ENCODE measurements at regions not wholly inside any gene's neighbourhood (a gene's known extent, or its start where the extent isn't known, plus 50 kb on each side); places are given as distances from the start of the nearest gene placed in this dataset.
"Not testable (repeated sequence)": the region's sequence is repeated elsewhere in the genome, so short reads cannot be mapped to it uniquely, and the experiment has no call there.

DNA sequence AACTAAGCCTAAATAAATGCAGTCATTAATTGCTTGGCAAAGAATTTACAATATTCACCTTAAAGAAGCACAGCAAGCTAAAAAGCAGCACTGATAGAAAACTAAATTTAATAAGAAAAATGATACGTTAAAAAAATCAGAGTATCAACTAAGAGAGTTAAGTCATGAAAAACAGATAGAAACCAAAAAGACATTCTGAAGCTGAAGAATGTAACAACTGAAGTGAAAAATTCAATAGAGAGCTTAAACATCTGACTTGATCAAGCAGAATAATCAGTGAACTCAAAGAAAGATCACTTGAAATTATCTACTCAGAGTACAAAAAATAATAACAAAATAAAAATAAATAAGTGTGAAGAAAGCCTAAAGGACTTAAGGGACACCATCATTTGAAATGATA, 588.0 kb upstream of the HS3ST1 start:
- DNase-seq, result no peak

DNA sequence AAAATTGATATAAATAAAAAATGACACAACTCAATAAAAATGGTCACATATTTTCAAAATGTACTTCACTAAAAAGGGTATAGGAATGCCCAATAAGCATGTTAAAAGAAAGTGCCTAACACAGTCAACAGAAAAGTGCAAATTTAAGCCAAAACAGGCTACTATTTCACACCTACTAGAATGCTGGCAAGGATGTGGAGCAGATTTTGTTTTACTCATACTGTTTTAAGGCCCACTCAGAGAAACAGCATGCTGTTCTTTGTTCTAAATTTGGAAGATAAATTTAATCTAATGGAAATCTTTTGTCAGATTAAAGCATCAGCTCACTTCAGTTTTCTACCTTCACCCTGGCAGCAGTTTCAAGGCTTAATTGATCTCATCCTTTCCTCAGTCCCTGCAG, 576.8 kb upstream of the HS3ST1 start:
- DNase-seq, result no peak

DNA sequence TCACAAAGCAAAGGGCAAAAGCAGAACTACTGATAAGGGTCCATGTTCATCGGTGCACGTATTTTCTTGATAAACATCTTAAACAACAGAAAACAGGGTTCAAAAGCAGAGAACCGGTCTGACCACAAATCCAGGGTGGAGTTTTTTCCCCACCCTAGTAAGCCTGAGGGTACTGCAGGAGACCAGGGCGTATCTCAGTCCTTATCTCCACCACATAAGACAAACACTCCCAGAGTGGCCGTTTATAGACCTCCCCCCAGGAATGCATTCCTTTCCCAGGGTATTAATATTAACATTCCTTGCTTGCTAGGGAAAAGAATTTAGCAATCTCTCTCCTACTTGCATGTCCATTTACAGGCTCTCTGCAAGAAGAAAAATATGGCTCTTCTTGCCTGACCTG, 567.9 kb upstream of the HS3ST1 start:
- DNase-seq, result not testable (repeated sequence)

DNA sequence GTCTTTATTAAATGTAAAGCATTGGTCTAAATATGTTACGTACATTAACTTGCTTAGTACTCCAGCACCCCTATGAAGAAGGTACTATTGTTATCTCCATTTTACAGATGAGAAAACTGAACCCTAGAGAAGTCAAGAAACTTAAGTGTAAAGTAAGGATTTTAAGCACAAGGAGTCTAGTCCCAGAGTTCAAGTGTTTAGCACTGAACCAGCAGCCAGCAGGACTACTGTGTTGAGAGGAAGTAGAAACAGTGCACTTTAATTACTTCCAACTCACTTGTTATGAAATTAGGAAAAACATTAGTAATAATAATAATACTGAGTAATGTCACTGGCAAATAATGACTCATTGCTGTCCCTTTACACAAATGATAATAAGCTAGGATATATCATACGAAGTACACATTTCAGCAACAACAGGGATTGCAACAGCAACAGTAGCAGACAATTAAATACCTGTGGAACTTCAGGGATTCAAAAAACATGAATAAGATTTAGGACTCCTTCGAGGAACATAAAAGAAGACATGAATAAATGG, 548.1 kb upstream of the HS3ST1 start:
- DNase-seq, result no peak

DNA sequence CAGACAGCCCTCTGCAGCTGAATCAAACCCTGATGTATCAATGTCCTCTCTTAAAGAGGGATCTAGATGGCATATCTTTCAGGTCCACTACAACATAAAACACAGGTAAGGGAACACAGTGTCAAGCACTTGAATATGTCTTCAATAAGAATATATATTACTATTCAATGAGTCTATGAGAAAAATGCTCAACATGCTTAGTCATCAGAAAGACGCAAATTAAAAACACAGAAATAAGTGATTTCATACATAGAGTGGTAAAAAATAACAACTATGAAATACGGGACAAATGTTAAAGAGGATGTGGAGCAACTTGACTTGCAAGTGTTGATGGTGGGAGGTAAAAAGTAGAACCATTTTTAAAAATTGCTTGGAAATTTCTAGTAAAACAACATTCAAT, 544.6 kb upstream of the HS3ST1 start:
- no peak for DNase-seq

DNA sequence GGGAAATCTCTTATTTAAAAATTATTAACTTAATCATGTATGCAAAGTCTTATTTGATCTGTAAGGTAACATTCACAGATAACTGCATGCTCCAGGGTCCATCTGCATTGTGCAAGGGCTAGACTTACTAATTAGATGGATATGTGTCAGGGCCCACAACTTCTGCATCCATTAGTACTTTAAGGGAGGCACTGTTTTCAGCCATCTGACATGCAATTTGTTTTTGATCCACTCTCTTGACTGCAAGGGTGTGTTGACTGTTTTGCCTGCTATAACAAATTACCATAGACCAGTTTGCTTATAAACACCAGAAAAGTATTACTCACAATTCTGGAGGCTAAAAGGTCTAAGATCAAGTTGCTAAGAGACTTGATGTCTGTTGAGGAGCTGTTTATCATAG, 542.1 kb upstream of the HS3ST1 start:
- DNase-seq, result no peak

DNA sequence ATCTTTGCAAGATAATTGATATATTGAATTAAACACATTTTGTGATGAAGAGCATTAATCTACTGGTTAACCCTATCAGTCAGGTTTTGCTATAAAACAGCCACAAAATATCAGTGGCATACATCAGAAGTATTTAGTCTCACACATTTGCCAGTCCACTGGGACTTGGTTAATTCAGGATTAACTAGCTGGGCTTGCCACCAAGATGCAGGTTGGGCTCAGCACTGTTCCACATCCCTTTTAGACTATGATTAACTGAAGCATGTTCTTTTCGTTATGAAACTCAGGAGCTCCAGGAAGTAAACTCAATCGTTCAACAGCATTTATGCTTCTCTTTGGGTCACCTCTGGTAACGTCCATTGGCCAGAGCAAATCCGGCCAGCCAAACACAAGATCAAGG, 538.1 kb upstream of the HS3ST1 start:
- DNase-seq, result no peak

DNA sequence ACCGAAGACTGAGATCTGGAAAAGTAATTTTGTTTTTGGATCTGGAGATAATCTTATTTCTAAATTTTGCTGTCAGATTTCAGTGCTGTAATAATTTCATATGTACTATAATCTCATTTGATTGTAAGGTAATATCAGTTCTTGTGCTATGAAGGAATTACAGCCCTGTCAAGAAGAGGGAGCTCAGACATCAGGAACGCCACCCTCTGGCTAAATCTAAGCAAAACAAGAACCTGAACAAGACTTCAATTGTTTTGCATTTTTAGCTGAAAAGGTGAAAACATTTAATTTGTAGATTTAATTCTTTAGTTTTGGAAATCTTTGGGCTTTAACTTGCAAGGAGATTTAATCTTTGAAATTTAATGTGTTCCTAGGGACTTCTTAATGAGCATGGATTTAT, 525.4 kb upstream of the HS3ST1 start:
- no peak for DNase-seq

DNA sequence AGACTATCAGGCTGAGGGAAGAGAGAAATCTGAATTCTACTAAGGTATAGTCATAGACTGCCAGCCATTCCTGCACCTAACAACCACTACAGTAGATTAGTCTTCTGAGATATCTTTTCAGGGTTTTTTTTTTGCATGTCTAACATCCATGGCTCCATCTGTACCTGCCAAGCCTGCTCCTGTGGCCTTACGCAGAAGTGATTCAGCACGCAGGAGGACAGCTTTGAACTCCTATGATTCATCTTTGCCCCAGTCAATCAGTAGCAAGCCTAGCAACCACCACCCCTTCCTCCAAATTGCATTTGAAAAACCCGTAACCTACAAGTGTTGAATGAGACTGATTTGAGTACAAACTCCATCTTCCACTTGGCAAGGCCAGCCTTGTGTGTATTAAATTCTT, 520.7 kb upstream of the HS3ST1 start:
- DNase-seq, result no peak

DNA sequence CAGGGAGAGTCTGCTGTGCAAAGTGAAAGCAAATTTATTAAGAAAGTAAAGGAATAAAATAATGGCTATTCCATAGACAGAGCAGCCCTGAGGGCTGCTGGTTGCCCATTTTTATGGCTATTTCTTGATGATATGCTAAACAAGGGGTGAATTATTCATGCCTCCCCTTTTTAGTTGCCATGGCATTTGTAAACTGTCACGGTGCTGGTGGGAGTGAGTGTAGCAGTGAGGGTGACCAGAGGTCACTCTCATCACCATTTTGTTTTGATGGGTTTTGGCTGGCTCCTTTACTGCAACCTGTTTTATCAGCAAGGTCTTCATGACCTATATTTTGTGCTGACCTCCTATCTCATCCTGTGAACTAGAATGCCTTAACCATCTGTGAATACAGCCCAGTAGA, 518.9 kb upstream of the HS3ST1 start:
- not testable (repeated sequence) for DNase-seq

DNA sequence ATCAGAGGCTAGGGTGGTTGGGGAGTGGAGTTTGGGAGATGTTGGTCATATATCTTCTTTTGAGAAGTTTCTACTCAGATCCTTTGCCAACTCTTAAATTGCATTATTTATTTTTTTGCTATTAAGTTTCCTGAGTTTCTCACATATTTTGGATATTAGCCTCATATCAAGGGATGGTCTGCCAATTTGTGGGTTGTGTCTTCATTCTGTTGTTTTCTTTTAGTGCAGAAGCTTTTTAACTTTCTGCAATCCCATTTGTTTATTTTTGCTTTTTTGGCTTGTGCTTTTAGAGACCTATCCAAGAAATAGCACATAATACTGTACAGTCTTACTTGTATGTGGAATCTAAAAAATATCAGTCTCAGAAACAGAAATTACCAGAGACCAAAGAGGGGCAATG, 509.2 kb upstream of the HS3ST1 start:
- no peak for DNase-seq

DNA sequence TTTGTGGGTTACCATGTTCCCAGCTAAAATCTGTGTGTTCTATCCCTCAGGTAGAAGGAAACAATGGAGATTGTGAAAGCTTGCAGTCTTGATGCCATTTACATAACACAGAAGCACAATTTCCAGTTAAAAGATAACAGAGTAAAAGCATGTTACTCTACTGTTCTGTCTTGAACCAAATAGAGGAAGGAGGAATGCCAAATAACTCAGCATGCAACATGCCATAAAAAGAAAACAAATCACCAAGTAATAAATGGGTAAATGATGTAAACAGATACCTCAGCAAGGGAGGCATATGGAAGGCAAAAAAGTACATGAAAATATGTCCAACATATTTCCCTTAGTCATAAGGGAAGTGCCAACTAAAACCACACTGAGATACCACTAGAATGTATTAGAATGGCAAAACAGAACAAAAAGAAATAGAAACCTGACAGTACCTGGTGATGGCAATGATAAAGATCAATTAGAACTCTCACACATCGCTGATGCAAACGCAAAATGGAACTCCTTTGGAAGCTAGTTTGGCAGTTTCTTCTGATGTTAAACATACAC, 502.6 kb upstream of the HS3ST1 start:
- DNase-seq, result no peak

DNA sequence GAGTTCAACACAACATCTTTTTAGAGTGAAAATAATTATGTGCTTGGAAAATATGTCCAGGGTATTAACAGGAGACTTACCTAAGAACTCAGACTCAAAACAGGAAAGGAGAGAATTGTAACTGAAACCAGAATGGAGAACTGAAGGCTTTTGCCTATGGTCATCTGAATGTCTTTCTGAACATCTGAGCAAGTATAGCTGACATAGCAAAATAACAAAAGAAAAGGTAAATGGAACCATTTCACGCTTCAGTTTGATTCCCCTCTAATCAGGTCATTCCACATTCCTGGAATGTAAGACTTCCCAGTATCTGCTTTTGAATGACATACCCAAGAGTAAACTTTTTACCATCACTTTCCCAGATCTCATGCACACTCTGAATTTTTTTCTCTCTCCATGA, 500.4 kb upstream of the HS3ST1 start:
- no peak for DNase-seq

DNA sequence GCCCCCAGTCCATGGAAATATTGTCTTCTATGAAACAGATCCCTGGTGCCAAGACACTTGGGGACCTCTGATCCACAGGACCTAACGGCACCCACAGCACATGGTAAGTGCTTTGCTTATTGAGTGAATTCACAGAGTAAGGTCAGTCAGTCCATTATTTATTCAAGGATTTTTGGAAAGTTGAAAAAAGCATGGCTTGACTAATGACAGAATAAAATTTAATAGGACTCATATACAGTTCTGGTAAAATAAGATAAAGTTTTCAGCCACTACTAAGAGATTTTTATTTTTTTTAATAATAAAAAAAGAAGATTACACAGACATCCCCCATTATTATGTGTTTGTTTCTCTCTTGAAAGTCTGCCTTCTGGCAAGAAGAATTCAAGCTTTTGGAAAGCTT, 490.6 kb upstream of the HS3ST1 start:
- no peak for DNase-seq

DNA sequence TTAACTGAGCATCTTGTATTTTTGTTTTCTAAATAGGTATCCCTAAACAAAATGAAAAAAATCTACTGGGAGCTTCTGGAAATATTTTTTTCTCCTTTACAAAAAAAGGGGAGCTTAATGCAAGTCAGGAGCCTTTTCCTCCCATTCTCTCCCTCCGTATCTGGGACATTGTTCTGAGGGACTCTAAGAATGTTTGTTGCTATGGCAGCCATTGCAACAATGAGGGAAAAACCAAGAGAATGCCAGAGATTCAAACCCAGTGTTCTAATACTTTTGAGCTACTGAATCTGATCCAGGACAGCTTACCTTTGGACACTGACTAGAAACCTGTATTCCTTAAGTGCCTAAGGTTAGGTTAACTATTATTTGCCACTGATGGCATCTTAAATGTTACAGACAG, 485.7 kb upstream of the HS3ST1 start:
- DNase-seq, result no peak

DNA sequence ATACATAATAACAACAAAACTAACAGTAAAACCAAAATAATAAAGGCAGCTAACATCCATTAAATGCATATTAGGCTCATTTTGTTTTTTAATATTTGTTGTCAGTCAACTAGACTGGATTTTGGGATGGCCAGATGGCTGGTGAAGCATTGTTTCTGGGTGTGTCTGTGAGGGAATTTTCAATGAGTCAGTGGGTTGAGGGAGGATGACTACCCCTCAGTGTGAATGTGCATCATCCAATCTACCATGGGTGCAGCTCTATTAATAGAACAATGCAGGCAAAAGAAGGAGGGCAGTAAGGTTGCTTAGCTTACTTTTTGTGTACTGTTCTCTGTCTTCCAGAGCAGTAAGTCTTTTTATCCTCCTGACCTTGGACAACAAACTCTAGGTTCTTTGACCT, 484.2 kb upstream of the HS3ST1 start:
- DNase-seq, result no peak

DNA sequence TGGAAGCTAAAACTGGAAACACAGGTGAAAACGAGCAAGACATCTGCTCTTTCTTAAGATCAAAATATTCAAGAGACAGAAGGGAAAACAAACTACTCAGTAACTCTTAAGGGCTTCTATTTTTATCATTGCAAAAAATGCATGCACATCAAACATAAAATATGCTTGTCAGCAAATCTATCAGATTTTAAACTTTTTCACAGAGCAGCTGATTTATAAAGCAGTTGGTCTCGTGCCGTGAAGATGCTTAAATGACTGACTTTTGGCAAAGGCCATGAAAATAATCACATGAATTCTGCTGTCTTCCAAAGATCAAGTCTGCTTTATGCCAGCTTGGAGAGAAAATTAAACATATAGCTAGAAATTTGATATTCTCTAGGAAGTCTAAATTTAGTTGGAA, 482.1 kb upstream of the HS3ST1 start:
- DNase-seq, result no peak

DNA sequence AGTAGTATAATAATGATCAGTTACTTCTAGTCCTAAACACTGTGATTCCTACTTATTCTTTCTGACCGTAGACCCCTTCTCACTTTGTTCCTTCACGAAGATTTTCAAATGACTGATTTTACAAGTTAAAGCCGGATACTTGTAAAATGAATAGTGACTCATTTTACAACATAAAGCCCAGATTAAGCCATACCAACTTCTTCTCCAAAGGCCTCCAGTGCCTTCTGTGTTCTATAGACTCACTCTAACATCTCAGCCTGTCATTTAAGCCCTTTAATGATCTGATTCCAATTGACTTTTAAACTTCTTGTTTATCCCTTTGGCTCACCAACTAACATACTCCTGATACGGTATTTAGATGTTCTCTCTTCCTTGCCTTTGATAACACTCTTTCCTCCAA, 480.0 kb upstream of the HS3ST1 start:
- DNase-seq, result no peak

DNA sequence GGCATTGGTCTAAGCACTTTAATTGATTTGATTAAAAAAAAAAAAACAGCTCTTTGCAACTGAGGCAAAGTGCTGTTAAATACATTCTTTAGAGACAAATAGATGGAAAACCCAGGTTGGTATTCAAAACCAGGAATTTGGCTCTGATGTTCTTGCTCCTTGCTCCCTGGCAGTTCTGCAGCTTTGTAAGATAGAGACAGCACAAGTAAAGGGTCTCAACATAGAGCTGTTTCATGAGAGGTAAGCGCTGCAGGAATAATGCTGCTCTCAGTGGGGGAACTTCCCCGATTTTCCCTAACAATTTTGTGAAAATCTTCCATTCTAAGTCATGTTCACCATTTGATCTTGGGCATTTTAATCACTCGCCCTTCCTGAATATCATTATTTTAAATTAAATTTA, 479.5 kb upstream of the HS3ST1 start:
- no peak for DNase-seq

DNA sequence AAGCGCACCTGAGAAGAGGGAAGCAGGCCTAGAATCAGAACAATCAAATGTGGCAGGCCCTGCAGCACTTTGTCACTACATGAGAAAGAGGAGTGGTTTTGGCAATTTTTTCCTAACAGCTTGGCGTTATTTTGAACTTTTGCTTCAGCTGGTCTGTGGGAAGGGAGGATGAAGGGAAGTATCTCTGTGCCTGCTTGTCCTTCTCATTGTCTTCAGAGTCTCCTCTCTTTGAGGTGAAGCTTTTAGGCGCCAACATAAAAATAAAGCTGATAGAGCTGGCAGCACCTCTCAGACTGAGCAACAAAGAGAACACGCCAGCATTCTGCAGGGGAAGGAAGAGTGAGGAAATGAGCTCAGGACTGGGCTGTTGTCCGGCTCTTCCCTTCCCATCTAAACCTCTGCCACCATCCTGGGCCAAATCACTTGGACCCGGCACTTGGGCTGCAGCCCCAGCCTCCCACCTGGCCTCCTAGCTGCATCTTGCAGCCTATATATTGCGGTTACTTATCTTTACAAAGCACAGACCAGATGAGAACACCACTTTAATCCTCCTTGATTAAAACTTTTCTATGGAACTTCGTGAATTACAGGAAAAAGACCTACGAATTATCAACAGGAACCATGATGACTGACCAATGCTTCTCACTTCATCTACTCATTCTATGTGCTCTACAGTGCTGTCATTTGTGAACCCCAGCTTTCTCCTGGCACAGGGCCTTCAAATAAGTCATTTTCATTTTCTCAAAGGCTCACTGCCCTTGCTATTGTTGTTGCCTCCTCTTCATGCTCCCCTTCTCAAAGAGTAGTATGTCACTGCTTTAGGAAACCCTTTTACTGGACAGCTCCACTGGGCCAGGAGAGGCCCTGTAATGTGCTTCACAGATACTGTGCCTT, 476.4 kb upstream of the HS3ST1 start:
- no peak for DNase-seq

DNA sequence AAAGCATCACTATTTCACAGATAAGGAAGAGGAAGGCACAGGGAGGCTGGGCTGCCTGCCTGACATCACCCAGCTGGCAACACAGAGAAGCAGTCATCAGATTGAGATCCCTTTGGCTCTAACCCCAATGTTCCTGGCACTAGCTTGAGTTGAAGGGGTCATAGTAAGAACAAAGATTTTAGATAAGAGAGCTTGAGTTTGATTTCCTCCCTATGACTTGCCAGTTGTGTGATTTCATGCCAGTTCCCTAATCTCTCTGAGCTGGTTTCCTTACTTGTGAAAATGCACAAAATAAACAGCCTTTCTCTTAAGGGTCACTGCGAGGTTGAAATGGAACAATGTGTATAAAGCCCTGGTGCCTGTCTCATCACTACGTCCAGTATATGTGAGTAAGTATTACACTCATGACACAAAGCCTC, 475.4 kb upstream of the HS3ST1 start:
- no peak for DNase-seq

DNA sequence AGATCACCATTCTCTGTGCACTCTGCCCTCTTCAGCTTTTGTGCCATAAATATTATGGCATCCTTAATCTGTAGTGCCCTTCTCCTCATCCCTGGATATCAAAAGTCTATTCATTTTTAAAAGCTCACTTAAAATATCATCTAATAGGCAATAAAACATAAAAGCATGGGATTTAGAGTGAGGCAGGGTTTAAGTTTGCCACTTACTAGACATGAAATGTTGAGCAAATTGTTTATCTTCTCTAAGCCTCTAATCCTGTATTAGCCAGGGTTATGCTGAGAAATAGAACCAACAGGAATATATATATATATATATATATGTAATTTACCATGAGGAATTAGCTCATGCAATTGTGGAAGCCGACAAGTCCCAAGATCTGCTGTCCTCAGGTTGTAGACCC, 472.4 kb upstream of the HS3ST1 start:
- no peak for DNase-seq

DNA sequence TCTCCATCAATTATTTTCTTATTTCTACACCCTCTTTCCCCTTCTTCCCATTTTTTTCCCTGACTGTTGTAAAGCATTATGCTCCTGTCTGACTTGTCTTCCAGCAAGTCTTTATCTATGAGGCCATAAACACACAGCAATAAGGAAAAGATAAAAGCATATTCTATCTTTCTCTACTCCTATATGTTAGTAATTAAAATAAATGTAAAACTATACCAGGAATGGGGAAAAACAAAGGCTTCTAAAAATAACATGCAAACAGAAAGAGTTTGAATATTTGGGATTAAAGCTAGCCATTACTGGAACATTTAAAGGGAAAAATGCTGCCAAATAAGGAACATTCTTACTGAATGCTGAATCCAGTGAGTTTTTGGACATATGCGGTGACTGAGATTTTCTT, 471.7 kb upstream of the HS3ST1 start:
- no peak for DNase-seq

DNA sequence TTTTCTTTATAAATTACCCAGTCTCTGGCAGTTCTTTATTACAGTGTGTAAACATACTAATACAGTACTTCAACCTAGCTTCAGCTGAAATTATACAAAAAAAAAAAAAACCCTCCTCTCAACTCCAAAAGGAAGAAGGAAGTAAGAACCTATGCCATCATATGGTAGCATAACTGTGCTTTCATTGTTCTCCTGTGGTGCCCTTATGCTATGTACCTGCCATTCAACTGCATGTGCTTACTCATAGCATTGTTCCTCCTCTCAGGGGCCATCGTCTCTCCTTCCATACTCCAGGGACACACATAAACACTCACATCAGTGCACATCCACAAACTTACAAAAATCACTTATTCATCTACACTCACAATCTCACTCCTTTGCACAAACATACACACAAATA, 470.1 kb upstream of the HS3ST1 start:
- DNase-seq, result no peak

DNA sequence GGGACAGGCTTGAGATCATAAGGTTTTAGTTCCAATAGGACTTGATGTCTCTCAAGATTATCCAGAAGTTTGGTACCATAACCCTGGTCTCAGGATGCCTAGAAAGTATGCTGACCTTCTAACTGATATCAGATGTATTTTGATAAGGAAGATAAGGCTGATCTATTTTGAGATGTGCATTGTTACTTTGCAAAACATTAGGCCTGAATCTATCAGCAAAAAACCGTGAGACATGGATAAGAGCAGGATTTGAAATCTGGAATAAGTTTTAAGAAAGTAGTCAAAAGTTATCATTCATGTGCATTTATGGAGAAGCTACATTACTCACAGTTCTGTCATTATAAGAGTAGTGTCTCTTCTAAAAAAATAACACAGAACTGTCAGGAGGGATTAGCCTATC, 467.1 kb upstream of the HS3ST1 start:
- DNase-seq, result no peak
